ENCODE measurements at regions not wholly inside any gene's neighbourhood (a gene's known extent, or its start where the extent isn't known, plus 50 kb on each side); places are given as distances from the start of the nearest gene placed in this dataset.
"Not testable (repeated sequence)": the region's sequence is repeated elsewhere in the genome, so short reads cannot be mapped to it uniquely, and the experiment has no call there.

GRCh38 chr3:144864646-144865045 is 893.0 kb downstream of the DIPK2A start:
- no peak for DNase-seq

GRCh38 chr3:144865948-144866347 is 894.3 kb downstream of the DIPK2A start:
- no peak for DNase-seq

GRCh38 chr3:144866476-144866875 is 894.9 kb downstream of the DIPK2A start:
- DNase-seq = no peak

- no peak for DNase-seq
These were observed 896.9 kb downstream of the DIPK2A start for GRCh38 chr3:144868506-144868905.

- no peak for DNase-seq
These were observed 901.4 kb downstream of the DIPK2A start for GRCh38 chr3:144873066-144873465.

GRCh38 chr3:144875211-144875610 is 903.6 kb downstream of the DIPK2A start:
- no peak for DNase-seq

GRCh38 chr3:144877356-144877755 is 905.7 kb downstream of the DIPK2A start:
- DNase-seq = no peak

- no peak for DNase-seq
These were observed 908.1 kb downstream of the DIPK2A start for GRCh38 chr3:144879701-144880100.

- no peak for DNase-seq
These were observed 922.4 kb downstream of the DIPK2A start for GRCh38 chr3:144893980-144894379.

- no peak for DNase-seq
These were observed 923.0 kb downstream of the DIPK2A start for GRCh38 chr3:144894576-144894975.

- no peak for DNase-seq
These were observed 928.7 kb downstream of the DIPK2A start for GRCh38 chr3:144900366-144900765.

GRCh38 chr3:144907581-144907980 is 936.0 kb downstream of the DIPK2A start:
- not testable (repeated sequence) for DNase-seq

GRCh38 chr3:144912968-144913367 is 941.3 kb downstream of the DIPK2A start:
- DNase-seq = no peak

GRCh38 chr3:144915202-144915601 is 943.6 kb downstream of the DIPK2A start:
- no peak for DNase-seq

- no peak for DNase-seq
These were observed 950.1 kb downstream of the DIPK2A start for GRCh38 chr3:144921710-144922109.

GRCh38 chr3:144923046-144923775 is 951.6 kb downstream of the DIPK2A start:
- DNase-seq = no peak

GRCh38 chr3:144930431-144930830 is 958.8 kb downstream of the DIPK2A start:
- no peak for DNase-seq

- DNase-seq = no peak
These were observed 960.0 kb downstream of the DIPK2A start for GRCh38 chr3:144931590-144931989.

GRCh38 chr3:144942093-144942837 is 970.6 kb downstream of the DIPK2A start:
- no peak for DNase-seq

- DNase-seq = no peak
These were observed 971.2 kb downstream of the DIPK2A start for GRCh38 chr3:144942838-144943197.

GRCh38 chr3:144947895-144948294 is 976.3 kb downstream of the DIPK2A start:
- DNase-seq = no peak

- DNase-seq = no peak
These were observed 977.1 kb downstream of the DIPK2A start for GRCh38 chr3:144948711-144949110.

GRCh38 chr3:144953959-144954358 is 982.3 kb downstream of the DIPK2A start:
- DNase-seq = no peak

GRCh38 chr3:144957398-144958101 is 985.9 kb downstream of the DIPK2A start:
- DNase-seq = no peak
